ENCODE measurements at regions not wholly inside any gene's neighbourhood (a gene's known extent, or its start where the extent isn't known, plus 50 kb on each side); places are given as distances from the start of the nearest gene placed in this dataset.

GRCh38 chr4:138693526-138693925 is 322.1 kb upstream of the NOCT start:
- no peaks in the 10 kb centered on the region for H3K9me3 ChIP-seq (ENCODE audit: control insufficient read depth, low read length)
- no CpG with 5 or more reads among the region's 3 CpGs for WGBS, 2 experiments (ENCODE audit: insufficient coverage in 2 of 2)
- no peak overlapping the region for H3K4me3 ChIP-seq (ENCODE audit: extremely low read depth, insufficient read depth, low read length, poor library complexity, severe bottlenecking)
- H3K27ac ChIP-seq (ENCODE audit: low read depth, low read length, severe bottlenecking), result no peak overlapping the region
- H3K4me1 ChIP-seq (ENCODE audit: control insufficient read depth, insufficient read depth, low read length, poor library complexity, severe bottlenecking), result peaks cover 4% of the 10 kb centered on the region
- no peaks in the 10 kb centered on the region for H3K36me3 ChIP-seq (ENCODE audit: control insufficient read depth, insufficient read depth, low read length)

GRCh38 chr4:138692411-138692810 is 323.2 kb upstream of the NOCT start:
- no peaks in the 10 kb centered on the region for H3K9me3 ChIP-seq (ENCODE audit: control insufficient read depth, low read length)

GRCh38 chr4:138689593-138689992 is 326.0 kb upstream of the NOCT start:
- no peaks in the 10 kb centered on the region for H3K9me3 ChIP-seq (ENCODE audit: control insufficient read depth, low read length)
- WGBS, 2 experiments (ENCODE audit: insufficient coverage in 2 of 2), result 72 to 92% methylated on average over 4 to 5 of the region's 6 CpGs

More at GRCh38 chr4:138692411-138692810, 323.2 kb upstream of the NOCT start:
- no peak overlapping the region for H3K27ac ChIP-seq (ENCODE audit: low read depth, low read length, severe bottlenecking)
- peaks cover 4% of the 10 kb centered on the region for H3K4me1 ChIP-seq (ENCODE audit: control insufficient read depth, insufficient read depth, low read length, poor library complexity, severe bottlenecking)
- no peaks in the 10 kb centered on the region for H3K36me3 ChIP-seq (ENCODE audit: control insufficient read depth, insufficient read depth, low read length)
- H3K4me3 ChIP-seq (ENCODE audit: extremely low read depth, insufficient read depth, low read length, poor library complexity, severe bottlenecking), result no peak overlapping the region

GRCh38 chr4:138689187-138689586 is 326.4 kb upstream of the NOCT start:
- H3K36me3 ChIP-seq (ENCODE audit: control insufficient read depth, insufficient read depth, low read length), result no peaks in the 10 kb centered on the region
- H3K9me3 ChIP-seq (ENCODE audit: control insufficient read depth, low read length), result no peaks in the 10 kb centered on the region
- H3K27ac ChIP-seq (ENCODE audit: low read depth, low read length, severe bottlenecking), result no peak overlapping the region
- no peak overlapping the region for H3K4me3 ChIP-seq (ENCODE audit: extremely low read depth, insufficient read depth, low read length, poor library complexity, severe bottlenecking)
- WGBS, 2 experiments (ENCODE audit: insufficient coverage in 2 of 2), result 93 to 95% methylated on average over 5 of the region's 9 CpGs
- H3K4me1 ChIP-seq (ENCODE audit: control insufficient read depth, insufficient read depth, low read length, poor library complexity, severe bottlenecking), result no peaks in the 10 kb centered on the region

More at GRCh38 chr4:138689593-138689992, 326.0 kb upstream of the NOCT start:
- Histone ChIP-seq H3K27ac (ENCODE audit: low read depth, low read length, severe bottlenecking) (no peak overlapping the region), H3K4me1 (ENCODE audit: control insufficient read depth, insufficient read depth, low read length, poor library complexity, severe bottlenecking) (no peaks in the 10 kb centered on the region), H3K36me3 (ENCODE audit: control insufficient read depth, insufficient read depth, low read length) (no peaks in the 10 kb centered on the region), H3K4me3 (ENCODE audit: extremely low read depth, insufficient read depth, low read length, poor library complexity, severe bottlenecking) (no peak overlapping the region)

GRCh38 chr4:138688408-138689085 is 327.0 kb upstream of the NOCT start:
- Histone ChIP-seq H3K9me3 (ENCODE audit: control insufficient read depth, low read length) (no peaks in the 10 kb centered on the region), H3K4me3 (ENCODE audit: extremely low read depth, insufficient read depth, low read length, poor library complexity, severe bottlenecking) (no peak overlapping the region), H3K27ac (ENCODE audit: low read depth, low read length, severe bottlenecking) (no peak overlapping the region), H3K4me1 (ENCODE audit: control insufficient read depth, insufficient read depth, low read length, poor library complexity, severe bottlenecking) (no peaks in the 10 kb centered on the region), H3K36me3 (ENCODE audit: control insufficient read depth, insufficient read depth, low read length) (no peaks in the 10 kb centered on the region)
- 92 to 95% methylated on average over 6 to 11 of the region's 12 CpGs for WGBS, 2 experiments (ENCODE audit: insufficient coverage in 2 of 2)

- H3K4me1 ChIP-seq (ENCODE audit: control insufficient read depth, insufficient read depth, low read length, poor library complexity, severe bottlenecking), result no peaks in the 10 kb centered on the region
- no peaks in the 10 kb centered on the region for H3K9me3 ChIP-seq (ENCODE audit: control insufficient read depth, low read length)
- no peak overlapping the region for H3K4me3 ChIP-seq (ENCODE audit: extremely low read depth, insufficient read depth, low read length, poor library complexity, severe bottlenecking)
- 87% methylated on average over 10 to 11 of the region's 11 CpGs for WGBS, 2 experiments (ENCODE audit: insufficient coverage in 2 of 2)
- H3K36me3 ChIP-seq (ENCODE audit: control insufficient read depth, insufficient read depth, low read length), result no peaks in the 10 kb centered on the region
- no peak overlapping the region for H3K27ac ChIP-seq (ENCODE audit: low read depth, low read length, severe bottlenecking)
Measured at GRCh38 chr4:138686106-138686835, 329.3 kb upstream of the NOCT start.

GRCh38 chr4:138685316-138685715 is 330.3 kb upstream of the NOCT start:
- no peak overlapping the region for H3K27ac ChIP-seq (ENCODE audit: low read depth, low read length, severe bottlenecking)
- 76 to 90% methylated on average over 4 to 5 of the region's 7 CpGs for WGBS, 2 experiments (ENCODE audit: insufficient coverage in 2 of 2)
- H3K4me1 ChIP-seq (ENCODE audit: control insufficient read depth, insufficient read depth, low read length, poor library complexity, severe bottlenecking), result no peaks in the 10 kb centered on the region
- H3K9me3 ChIP-seq (ENCODE audit: control insufficient read depth, low read length), result no peaks in the 10 kb centered on the region
- H3K36me3 ChIP-seq (ENCODE audit: control insufficient read depth, insufficient read depth, low read length), result no peaks in the 10 kb centered on the region
- no peak overlapping the region for H3K4me3 ChIP-seq (ENCODE audit: extremely low read depth, insufficient read depth, low read length, poor library complexity, severe bottlenecking)

GRCh38 chr4:138680989-138681604 is 334.5 kb upstream of the NOCT start:
- WGBS, 2 experiments (ENCODE audit: insufficient coverage in 2 of 2), result 4 to 11% methylated on average over 3 to 4 of the region's 7 CpGs
- Histone ChIP-seq H3K4me3 (ENCODE audit: extremely low read depth, insufficient read depth, low read length, poor library complexity, severe bottlenecking) (no peak overlapping the region), H3K27ac (ENCODE audit: low read depth, low read length, severe bottlenecking) (no peak overlapping the region)

GRCh38 chr4:138680256-138680655 is 335.3 kb upstream of the NOCT start:
- no peak overlapping the region for H3K27ac ChIP-seq (ENCODE audit: low read depth, low read length, severe bottlenecking)
- no peaks in the 10 kb centered on the region for H3K36me3 ChIP-seq (ENCODE audit: control insufficient read depth, insufficient read depth, low read length)
- H3K9me3 ChIP-seq (ENCODE audit: control insufficient read depth, low read length), result no peaks in the 10 kb centered on the region
- no peaks in the 10 kb centered on the region for H3K4me1 ChIP-seq (ENCODE audit: control insufficient read depth, insufficient read depth, low read length, poor library complexity, severe bottlenecking)
- no peak overlapping the region for H3K4me3 ChIP-seq (ENCODE audit: extremely low read depth, insufficient read depth, low read length, poor library complexity, severe bottlenecking)
- WGBS, 2 experiments (ENCODE audit: insufficient coverage in 2 of 2), result 100% methylated on average over 2 of the region's 3 CpGs; no CpG with 5 or more reads in 1 of the 2 experiments

More at GRCh38 chr4:138680989-138681604, 334.5 kb upstream of the NOCT start:
- no peaks in the 10 kb centered on the region for H3K4me1 ChIP-seq (ENCODE audit: control insufficient read depth, insufficient read depth, low read length, poor library complexity, severe bottlenecking)
- no peaks in the 10 kb centered on the region for H3K36me3 ChIP-seq (ENCODE audit: control insufficient read depth, insufficient read depth, low read length)
- no peaks in the 10 kb centered on the region for H3K9me3 ChIP-seq (ENCODE audit: control insufficient read depth, low read length)

GRCh38 chr4:138678985-138679746 is 336.4 kb upstream of the NOCT start:
- Histone ChIP-seq H3K4me1 (ENCODE audit: control insufficient read depth, insufficient read depth, low read length, poor library complexity, severe bottlenecking) (no peaks in the 10 kb centered on the region), H3K27ac (ENCODE audit: low read depth, low read length, severe bottlenecking) (no peak overlapping the region), H3K36me3 (ENCODE audit: control insufficient read depth, insufficient read depth, low read length) (no peaks in the 10 kb centered on the region), H3K4me3 (ENCODE audit: extremely low read depth, insufficient read depth, low read length, poor library complexity, severe bottlenecking) (no peak overlapping the region), H3K9me3 (ENCODE audit: control insufficient read depth, low read length) (no peaks in the 10 kb centered on the region)
- WGBS, 2 experiments (ENCODE audit: insufficient coverage in 2 of 2), result 88 to 90% methylated on average over 8 of the region's 10 CpGs
